HEK293 (cell line): ENCODE measurements at regions not wholly inside any gene's neighbourhood (a gene's known extent, or its start where the extent isn't known, plus 50 kb on each side); places are given as distances from the start of the nearest gene placed in this dataset.

ENCODE experiments used
- CTCF ChIA-PET: fragments of 350-600 bp; formaldehyde crosslinking; extraction: SDS; loops from one replicate; lab custom pipeline; 2021; ENCODE audit warnings: antibody characterized with exemption; lab: Yijun Ruan, JAX
- POLR2A ChIA-PET: fragments of 300-600 bp; formaldehyde crosslinking; extraction: SDS; loops from one replicate; lab custom pipeline; 2020; ENCODE audit warnings: antibody characterized with exemption, inconsistent platforms; lab: Yijun Ruan, JAX
- H3K27ac ChIP-seq: fragments of 200-500 bp; sonication (Bioruptor generic); 2 replicates; pipeline ENCODE4 v1.5.1; 2014; ENCODE audit warnings: low read depth, low read length, control low read depth, inconsistent platforms; ENCODE audit errors: extremely low read depth
- H3K36me3 ChIP-seq, 2 experiments: fragments of 200-500 bp in 1 of 2; sonication (Bioruptor generic) in 1 of 2; 1 replicate in 1 of 2; 2 replicates in 1 of 2; pipeline ENCODE4 v1.5.1; 2014 to 2017; ENCODE audit warnings: inconsistent platforms in 2 of 2, low read length in 2 of 2; ENCODE audit not compliant: control insufficient read depth in 2 of 2, insufficient read depth in 1 of 2
- H3K4me1 ChIP-seq: fragments of 200-500 bp; sonication (Bioruptor generic); 2 replicates; pipeline ENCODE4 v1.5.1; 2014; ENCODE audit warnings: mild to moderate bottlenecking, low read length, inconsistent platforms; ENCODE audit not compliant: control insufficient read depth, insufficient read depth
- H3K4me3 ChIP-seq: 2 replicates; pipeline ENCODE4 v1.5.1; 2011; ENCODE audit warnings: low read depth, mild to moderate bottlenecking, control low read depth, low read length, moderate library complexity
- H3K9me3 ChIP-seq: fragments of 200-500 bp; sonication (Bioruptor generic); 2 replicates; pipeline ENCODE4 v1.5.1; 2014; ENCODE audit warnings: low read depth, low read length, inconsistent platforms; ENCODE audit not compliant: control insufficient read depth, insufficient read depth
- REPIN1 ChIP-seq: fragments of 450-650 bp; formaldehyde crosslinking; IDR thresholded peaks from 2 replicates; pipeline ENCODE4 v1.5.1; 2017; ENCODE audit warnings: missing biosample characterization, missing genetic modification characterization, low read depth
- YY2 ChIP-seq: fragments of 450-650 bp; formaldehyde crosslinking; IDR thresholded peaks from 2 replicates; pipeline ENCODE4 v1.5.1; 2016; ENCODE audit warnings: missing biosample characterization, missing genetic modification characterization
- ZBTB10 ChIP-seq: fragments of 450-650 bp; formaldehyde crosslinking; IDR thresholded peaks from 2 replicates; pipeline ENCODE4 v1.5.1; 2016; ENCODE audit warnings: missing biosample characterization, missing genetic modification characterization
- ZBTB20 ChIP-seq: fragments of 450-650 bp; formaldehyde crosslinking; IDR thresholded peaks from 2 replicates; pipeline ENCODE4 v1.5.1; 2016; ENCODE audit warnings: missing biosample characterization, missing genetic modification characterization
- ZBTB48 ChIP-seq: fragments of 450-650 bp; formaldehyde crosslinking; IDR thresholded peaks from 2 replicates; pipeline ENCODE4 v1.5.1; 2016; ENCODE audit warnings: missing biosample characterization, missing genetic modification characterization
- ZBTB8A ChIP-seq: fragments of 450-650 bp; formaldehyde crosslinking; IDR thresholded peaks from 2 replicates; pipeline ENCODE4 v1.5.1; 2016; ENCODE audit warnings: missing biosample characterization, missing genetic modification characterization
- ZNF146 ChIP-seq: fragments of 450-650 bp; formaldehyde crosslinking; IDR thresholded peaks from 2 replicates; pipeline ENCODE4 v1.5.1; 2016; ENCODE audit warnings: missing biosample characterization, missing genetic modification characterization
- ZNF169 ChIP-seq: fragments of 450-650 bp; formaldehyde crosslinking; IDR thresholded peaks from 2 replicates; pipeline ENCODE4 v1.5.1; 2016; ENCODE audit warnings: missing biosample characterization, missing genetic modification characterization
- ZNF518A ChIP-seq: fragments of 450-650 bp; formaldehyde crosslinking; conservative IDR thresholded peaks from 2 replicates; pipeline ENCODE4 v1.5.1; 2016; ENCODE audit warnings: low read depth, missing biosample characterization, missing genetic modification characterization
- ZNF626 ChIP-seq: fragments of 450-650 bp; sonication (Bioruptor Pico); formaldehyde crosslinking; IDR thresholded peaks from 2 replicates; pipeline ENCODE4 v1.5.1; 2018; ENCODE audit warnings: missing biosample characterization, missing genetic modification characterization, inconsistent platforms
- ZNF639 ChIP-seq: fragments of 450-650 bp; formaldehyde crosslinking; IDR thresholded peaks from 2 replicates; pipeline ENCODE4 v1.5.1; 2016; ENCODE audit warnings: missing biosample characterization, missing genetic modification characterization
- ZNF654 ChIP-seq: fragments of 450-650 bp; formaldehyde crosslinking; IDR thresholded peaks from 2 replicates; pipeline ENCODE4 v1.5.1; 2016; ENCODE audit warnings: low read depth, missing biosample characterization, missing genetic modification characterization
- ZNF658 ChIP-seq: fragments of 450-650 bp; formaldehyde crosslinking; IDR thresholded peaks from 2 replicates; pipeline ENCODE4; 2016; ENCODE audit warnings: missing biosample characterization, missing genetic modification characterization
- ZNF701 ChIP-seq: fragments of 450-650 bp; formaldehyde crosslinking; IDR thresholded peaks from 2 replicates; pipeline ENCODE4 v1.5.1; 2016; ENCODE audit warnings: missing biosample characterization, missing genetic modification characterization
- ZNF768 ChIP-seq: fragments of 450-650 bp; formaldehyde crosslinking; IDR thresholded peaks from 2 replicates; pipeline ENCODE4 v1.5.1; 2018; ENCODE audit warnings: missing biosample characterization, mild to moderate bottlenecking, missing genetic modification characterization

GRCh38 chr1:29728703-29729102 is 492.4 kb downstream of the PTPRU start:
- Histone ChIP-seq H3K36me3 (no peaks in the 10 kb centered on the region), H3K4me1 (no peaks in the 10 kb centered on the region), H3K4me3 (no peak overlapping the region), H3K9me3 (no peaks in the 10 kb centered on the region), H3K27ac (no peak overlapping the region)
- CTCF ChIA-PET = interaction anchor here (0.6 to 1.2 kb wide), 2 partner anchors 24 to 396 kb away, joined by 3 read pairs; no protein-coding TSS in a partner anchor
- TF ChIP-seq ZNF768 = peak; percentile 28; the same call in 1 of the 2 replicates
- TF ChIP-seq ZNF169 (tag by site-specific recombination) = no peak
- POLR2A ChIA-PET = no interaction called here

- no peak for TF ChIP-seq ZNF146 (tag by site-specific recombination)
- TF ChIP-seq REPIN1 (tag by site-specific recombination) = no peak
- TF ChIP-seq ZBTB8A = no peak
- no peak for TF ChIP-seq ZBTB20 (tag by site-specific recombination)
- no peak for TF ChIP-seq ZNF639 (tag by site-specific recombination)
- no peak for TF ChIP-seq ZBTB10
- TF ChIP-seq ZNF701 (tag by site-specific recombination) = no peak
- TF ChIP-seq ZNF626 = no peak
- TF ChIP-seq YY2 (tag by site-specific recombination) = no peak
- TF ChIP-seq ZNF518A (tag by site-specific recombination) = no peak
- no peak for TF ChIP-seq ZNF654 (tag by site-specific recombination)
- no peak for TF ChIP-seq ZBTB48 (tag by site-specific recombination)
- no peak for TF ChIP-seq ZNF658 (tag by site-specific recombination)
- H3K27ac ChIP-seq = no peak overlapping the region
- H3K4me3 ChIP-seq = no peak overlapping the region
- CTCF ChIA-PET = interaction anchor here (1.1 kb wide), 1 partner anchor 25 kb away, joined by 5 read pairs; no protein-coding TSS in a partner anchor
- no peaks in the 10 kb centered on the region for H3K36me3 ChIP-seq
- POLR2A ChIA-PET = no interaction called here
- no peaks in the 10 kb centered on the region for H3K9me3 ChIP-seq
- no peaks in the 10 kb centered on the region for H3K4me1 ChIP-seq
These were observed 488.9 kb downstream of the PTPRU start for GRCh38 chr1:29725262-29725661.
